ENCODE measurements at regions not wholly inside any gene's neighbourhood (a gene's known extent, or its start where the extent isn't known, plus 50 kb on each side); places are given as distances from the start of the nearest gene placed in this dataset.

- no peak for DNase-seq (ENCODE audit: low spot score)
Measured at GRCh38 chr15:62913246-62913645, 129.3 kb upstream of the TPM1 start.

DNA sequence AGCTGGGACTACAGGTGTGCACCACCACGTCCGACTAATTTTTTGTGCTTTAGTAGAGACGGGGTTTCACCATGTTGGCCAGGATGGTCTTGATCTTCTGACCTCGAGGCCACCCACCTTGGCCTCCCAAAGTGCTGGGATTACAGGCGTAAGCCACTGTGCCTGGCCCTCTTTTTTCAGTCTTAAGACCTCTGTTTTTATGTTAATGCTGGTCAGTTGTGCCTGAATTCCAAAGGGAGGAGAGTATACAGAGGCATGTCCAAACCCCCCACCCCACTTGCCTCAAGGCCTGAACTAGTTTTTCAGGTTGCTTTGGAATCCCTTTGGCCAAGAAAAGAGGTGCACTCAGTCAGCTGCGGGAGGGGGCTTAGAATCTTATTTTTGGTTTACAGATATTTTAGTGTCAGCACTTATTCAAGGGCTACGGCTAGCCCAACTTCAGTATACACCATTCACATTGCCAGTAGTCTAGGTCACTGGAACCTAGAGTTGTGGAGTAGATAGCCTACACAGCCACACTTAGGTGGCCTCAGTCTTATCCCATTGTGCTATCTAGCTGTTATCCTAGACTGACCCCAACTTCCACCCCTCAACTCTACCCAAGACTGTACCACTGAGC is 128.0 kb upstream of the TPM1 start:
- DNase-seq (ENCODE audit: low spot score) = no peak

GRCh38 chr15:62920682-62921502 is 121.7 kb upstream of the TPM1 start:
- DNase-seq (ENCODE audit: low spot score) = no peak

GRCh38 chr15:62922514-62922913 is 120.0 kb upstream of the TPM1 start:
- no peak for DNase-seq (ENCODE audit: low spot score)

- no peak for DNase-seq (ENCODE audit: low spot score)
Measured at GRCh38 chr15:62925875-62926274, 116.7 kb upstream of the TPM1 start.

DNA sequence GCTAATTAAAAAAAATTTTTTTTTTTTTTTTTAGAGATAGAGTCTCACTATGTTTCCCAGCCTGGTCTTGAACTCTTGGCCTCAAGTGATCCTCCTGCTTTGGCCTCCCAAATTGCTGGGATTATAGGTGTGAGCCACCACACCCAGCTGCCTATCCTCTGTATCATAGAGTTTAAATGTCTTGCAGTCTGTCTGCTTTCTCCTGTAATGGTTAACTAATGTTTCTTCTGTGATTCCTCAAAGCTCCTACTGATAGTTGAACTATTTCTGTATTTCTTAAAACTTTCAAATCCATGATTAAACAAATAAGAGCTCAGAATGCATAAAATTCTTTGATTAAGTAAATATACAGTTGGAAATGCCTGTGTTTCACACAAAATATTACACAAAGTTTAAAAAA is 115.4 kb upstream of the TPM1 start:
- no peak for DNase-seq (ENCODE audit: low spot score)

GRCh38 chr15:62927836-62928235 is 114.7 kb upstream of the TPM1 start:
- no peak for DNase-seq (ENCODE audit: low spot score)

- no peak for DNase-seq (ENCODE audit: low spot score)
Measured at GRCh38 chr15:62928242-62928999, 114.1 kb upstream of the TPM1 start.

DNA sequence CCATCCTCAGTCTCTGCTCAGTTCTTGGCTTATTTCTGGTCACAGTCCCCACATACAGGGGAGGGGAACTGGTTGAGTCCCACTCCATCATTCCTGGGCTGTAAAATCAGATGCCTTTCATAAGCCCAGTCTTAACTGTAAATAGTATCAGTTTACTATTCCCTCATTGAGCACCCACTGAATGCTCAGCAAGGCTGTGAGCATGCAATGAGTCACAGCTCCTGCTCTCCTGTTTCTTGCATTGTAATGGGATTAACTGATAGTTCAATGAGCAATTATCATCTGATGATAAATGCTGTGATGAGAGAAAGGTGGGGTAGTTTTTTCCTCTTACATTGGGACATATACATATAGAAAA is 113.6 kb upstream of the TPM1 start:
- no peak for DNase-seq (ENCODE audit: low spot score)

DNA sequence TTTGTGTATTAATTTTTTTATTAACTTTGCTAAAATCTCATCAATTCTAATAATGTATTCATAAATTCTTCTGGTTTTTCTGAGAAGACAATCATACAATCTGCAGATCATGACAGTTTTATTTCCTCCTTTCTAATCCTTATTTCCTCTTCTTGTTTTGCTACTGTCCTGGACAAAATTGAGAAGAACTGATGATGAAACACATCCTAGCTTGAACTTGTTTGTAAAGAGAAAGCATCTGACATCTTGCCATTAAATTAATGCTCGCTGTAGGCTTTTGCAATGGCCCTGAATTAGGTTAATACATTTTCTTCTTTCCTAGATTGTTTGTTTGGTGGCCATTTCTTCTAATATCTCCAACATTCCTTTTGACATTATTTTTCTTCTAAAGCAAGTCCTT is 110.9 kb upstream of the TPM1 start:
- DNase-seq (ENCODE audit: low spot score) = no peak

GRCh38 chr15:62932436-62932835 is 110.1 kb upstream of the TPM1 start:
- DNase-seq (ENCODE audit: low spot score) = no peak

- DNase-seq (ENCODE audit: low spot score) = no peak
Measured at GRCh38 chr15:62933386-62933785, 109.2 kb upstream of the TPM1 start.

GRCh38 chr15:62934236-62934971 is 108.1 kb upstream of the TPM1 start:
- DNase-seq (ENCODE audit: low spot score) = no peak

DNA sequence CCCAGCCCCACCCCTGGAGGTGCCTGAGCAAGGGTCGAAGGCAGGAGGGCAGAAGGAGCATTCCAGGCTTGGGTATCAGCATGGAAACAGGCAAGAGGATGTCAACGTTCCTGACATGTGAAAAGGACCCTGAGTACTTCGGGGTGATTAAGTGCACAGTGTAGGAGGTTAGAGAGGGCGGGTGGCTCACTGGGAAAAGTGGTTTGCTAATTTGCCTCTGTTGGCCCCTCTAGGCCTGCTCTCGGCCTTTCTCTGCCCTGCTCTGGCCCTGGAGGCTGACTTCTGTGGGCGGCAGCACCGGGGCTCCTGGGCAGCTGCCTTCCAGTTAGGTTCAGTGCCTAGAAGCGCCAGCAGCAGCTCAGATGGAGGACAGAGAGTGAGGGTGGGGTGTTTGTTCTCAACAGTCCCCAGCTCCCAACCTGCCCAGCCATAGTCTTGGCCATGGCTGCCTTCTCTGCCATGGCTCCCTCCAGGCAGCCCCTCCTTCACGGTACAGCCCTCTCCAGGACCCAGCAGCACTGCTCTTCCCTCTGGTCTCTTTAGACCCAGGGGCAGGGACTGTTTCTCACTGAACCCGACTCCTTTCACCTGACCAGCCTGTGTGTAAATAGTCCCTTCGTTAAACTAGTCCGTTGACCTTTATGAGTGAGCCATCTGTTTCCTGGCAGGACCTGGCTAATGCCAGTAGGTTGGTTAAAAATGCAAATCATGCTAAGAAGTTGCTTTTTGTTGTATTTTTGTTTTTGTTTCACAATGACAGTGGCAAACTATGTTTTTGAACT is 107.1 kb upstream of the TPM1 start:
- no peak for DNase-seq (ENCODE audit: low spot score)

GRCh38 chr15:62938825-62939224 is 103.7 kb upstream of the TPM1 start:
- no peak for DNase-seq (ENCODE audit: low spot score)

GRCh38 chr15:62940093-62940754 is 102.3 kb upstream of the TPM1 start:
- no peak for DNase-seq (ENCODE audit: low spot score)

GRCh38 chr15:62940755-62941361 is 101.7 kb upstream of the TPM1 start:
- no peak for DNase-seq (ENCODE audit: low spot score)

DNA sequence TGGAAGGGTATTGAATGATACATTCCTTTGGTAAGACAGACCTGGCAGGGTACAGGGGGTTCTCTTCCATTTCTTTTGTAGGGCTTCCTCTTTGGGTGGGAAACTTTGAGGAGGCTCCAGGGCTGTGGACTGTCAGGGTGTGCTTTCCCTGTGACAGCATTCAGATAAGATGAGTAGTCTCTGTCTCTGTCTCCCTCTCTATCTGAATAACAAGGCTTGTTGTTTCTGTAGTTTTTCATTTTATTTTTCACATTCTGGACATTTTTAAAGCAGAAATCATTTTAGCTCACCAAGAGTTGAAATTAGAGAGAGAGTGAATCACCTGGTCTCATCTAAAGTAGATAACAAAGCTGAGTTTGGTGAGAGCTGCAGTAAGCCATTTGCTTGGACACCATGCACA is 100.8 kb upstream of the TPM1 start:
- no peak for DNase-seq (ENCODE audit: low spot score)

DNA sequence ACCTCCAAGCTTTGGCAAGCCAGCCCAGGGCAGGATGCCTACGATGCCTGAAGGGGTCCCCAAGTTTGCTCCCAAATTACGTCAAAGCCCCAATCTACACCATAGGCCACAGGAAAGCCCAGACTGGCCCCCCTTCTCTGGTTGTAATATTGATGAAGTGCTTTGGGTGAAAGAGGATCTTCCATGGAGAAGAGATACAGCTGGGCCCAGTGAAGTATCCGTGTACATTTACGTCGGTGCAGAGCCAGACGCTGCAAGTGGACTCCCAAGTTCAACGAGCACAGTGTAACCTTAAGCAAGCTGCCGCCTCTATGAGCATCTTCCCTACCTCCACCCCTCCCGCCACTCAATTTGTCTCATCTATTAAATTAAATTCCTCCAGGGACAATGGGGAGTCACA is 100.1 kb upstream of the TPM1 start:
- DNase-seq (ENCODE audit: low spot score) = no peak

GRCh38 chr15:62945063-62945462 is 97.5 kb upstream of the TPM1 start:
- DNase-seq (ENCODE audit: low spot score) = no peak

- no peak for DNase-seq (ENCODE audit: low spot score)
Measured at GRCh38 chr15:62945760-62946159, 96.8 kb upstream of the TPM1 start.
